ENCODE measurements at regions not wholly inside any gene's neighbourhood (a gene's known extent, or its start where the extent isn't known, plus 50 kb on each side); places are given as distances from the start of the nearest gene placed in this dataset.
A peak's percentile ranks its signal among the peaks of the same experiment; 100 is the strongest.
"Not testable (repeated sequence)": the region's sequence is repeated elsewhere in the genome, so short reads cannot be mapped to it uniquely, and the experiment has no call there.

DNA sequence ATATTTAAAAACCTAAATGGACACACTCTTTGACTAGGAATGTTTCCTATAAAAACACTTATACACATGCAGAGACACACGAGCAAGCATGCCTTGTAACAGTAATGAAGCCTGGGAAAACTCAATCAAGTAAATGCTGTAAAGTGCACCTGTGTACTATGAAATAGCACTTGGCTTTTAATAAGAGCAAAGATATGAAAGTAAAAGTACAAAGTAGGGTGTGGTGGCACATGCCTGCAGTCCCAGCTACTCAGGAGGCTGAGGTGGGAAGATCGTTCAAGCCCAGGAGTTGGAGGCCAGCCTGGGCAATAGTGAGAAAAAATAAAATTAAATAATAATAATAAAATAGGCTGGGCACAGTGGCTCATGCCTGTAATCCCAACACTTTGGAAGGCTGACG, 166.9 kb upstream of the GRK3 start:
- no peak for DNase-seq

DNA sequence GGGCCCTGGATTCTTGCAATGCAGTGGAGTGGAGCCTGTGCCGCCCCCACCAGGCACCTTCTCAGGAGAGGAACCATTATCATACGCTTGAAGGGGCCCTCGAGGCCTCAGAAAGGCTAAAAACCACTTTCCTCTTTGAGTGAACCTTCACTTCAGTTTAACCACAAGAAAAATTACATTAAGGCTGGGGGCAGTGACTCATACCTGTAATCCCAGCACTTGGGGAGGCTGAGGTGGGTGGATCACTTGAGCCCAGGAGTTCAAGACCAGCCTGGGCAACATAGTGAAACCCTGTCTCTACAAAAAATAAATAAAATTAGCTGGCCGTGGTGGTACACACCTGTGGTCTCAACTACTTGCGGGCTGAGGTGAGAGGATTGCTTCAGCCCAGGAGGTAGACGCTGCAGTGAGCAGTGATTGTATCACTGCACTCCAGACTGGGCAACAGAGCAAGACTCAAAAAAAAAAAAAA, 165.8 kb upstream of the GRK3 start:
- not testable (repeated sequence) for DNase-seq

- DNase-seq, result no peak
Observed at GRCh38 chr22:25399649-25400151, 164.8 kb upstream of the GRK3 start.

GRCh38 chr22:25402160-25402500, 162.3 kb upstream of the GRK3 start:
- DNase-seq, result peak; percentile 57

DNA sequence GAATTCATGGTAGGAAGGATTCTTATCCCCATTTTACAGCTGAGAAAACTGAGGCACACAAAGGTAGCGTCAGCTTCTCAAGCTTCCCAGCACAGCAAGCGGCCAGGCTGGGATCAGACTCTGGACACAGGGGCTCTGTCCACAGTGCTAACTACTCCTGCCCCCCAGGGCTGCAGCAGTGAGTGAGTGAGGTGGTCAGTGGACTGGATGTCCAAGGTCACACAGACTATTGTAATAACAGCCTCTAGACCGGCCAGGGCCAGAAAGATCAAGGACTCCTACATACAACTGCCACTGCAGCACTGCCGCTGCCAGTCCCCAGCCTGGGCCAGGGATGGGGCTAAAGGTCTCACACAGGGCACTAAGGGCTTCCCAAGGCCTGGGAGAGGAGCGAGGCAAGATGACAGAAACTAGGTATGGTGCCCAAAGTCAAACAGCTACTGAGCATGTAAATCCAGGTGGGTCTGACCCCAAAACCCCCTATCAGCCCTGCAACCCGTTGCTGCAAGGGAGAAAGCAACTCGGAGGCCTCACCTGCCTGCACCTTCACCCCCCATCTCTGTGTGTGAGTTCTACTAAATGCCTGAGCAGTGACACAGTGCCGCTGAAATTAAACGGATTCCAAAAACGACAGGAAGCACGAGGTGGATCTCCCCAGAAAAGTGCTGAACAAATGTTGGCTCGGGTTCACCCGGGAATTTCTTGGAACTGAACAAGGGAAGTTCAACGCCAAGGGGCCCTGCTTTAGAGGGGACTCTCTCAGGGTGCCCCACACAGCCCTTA, 161.8 kb upstream of the GRK3 start:
- peak; percentile 57 for DNase-seq

DNA sequence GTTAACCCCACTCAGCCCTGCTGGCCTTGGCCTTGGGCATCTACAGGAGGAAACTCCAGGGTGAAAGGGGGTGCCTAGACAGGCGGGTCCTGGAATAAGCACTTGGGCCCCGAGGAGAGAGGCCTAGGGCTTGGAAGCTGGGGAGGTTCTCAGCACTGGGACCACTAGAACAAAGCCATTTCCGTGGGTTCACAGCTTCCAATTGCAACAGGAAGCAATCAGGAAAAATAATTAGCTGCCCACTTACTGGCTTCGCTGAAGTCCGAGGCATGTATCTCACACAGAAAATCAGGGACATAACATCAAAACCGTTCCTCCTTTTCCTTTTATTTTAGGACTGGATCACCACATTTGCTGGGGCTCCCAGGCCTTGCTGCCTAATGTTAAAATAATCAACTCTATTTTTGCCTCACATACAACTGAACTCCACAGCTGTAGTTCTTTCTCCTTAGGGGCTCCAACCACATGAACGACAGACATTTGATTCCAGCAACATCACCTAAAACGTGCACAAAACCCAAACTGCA, 161.1 kb upstream of the GRK3 start:
- DNase-seq, result no peak

DNA sequence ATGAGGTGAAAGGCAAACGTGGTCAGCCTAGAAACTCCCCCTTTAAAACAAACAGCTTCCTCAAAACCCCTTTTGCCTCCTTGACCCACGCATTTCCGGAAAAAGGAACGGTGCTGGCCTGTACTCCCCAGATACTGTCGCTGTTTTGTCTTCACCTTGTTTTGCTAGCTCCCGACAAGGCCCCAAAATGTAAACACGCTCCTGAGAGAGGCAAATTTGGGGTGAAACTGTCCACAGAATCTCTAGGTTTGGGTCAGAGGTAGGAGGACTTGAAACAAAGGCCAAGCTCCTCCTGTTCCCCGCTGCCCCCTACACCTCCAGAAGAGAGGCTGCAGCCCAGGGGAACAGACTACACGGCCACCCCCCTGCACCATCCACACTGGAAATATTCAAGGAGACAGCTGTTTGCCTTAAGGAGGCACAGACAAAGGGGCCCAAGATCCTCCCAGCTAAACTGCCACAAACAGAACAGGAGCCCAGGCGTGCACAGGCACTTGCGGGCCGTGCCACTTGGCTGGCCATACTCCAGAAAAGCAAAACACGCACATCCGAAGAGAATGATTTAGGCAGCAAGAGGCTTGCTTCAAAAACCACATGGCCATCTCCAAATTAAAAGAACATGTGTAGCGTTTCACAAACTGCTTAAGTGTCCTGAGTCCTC, 160.5 kb upstream of the GRK3 start:
- no peak for DNase-seq

DNA sequence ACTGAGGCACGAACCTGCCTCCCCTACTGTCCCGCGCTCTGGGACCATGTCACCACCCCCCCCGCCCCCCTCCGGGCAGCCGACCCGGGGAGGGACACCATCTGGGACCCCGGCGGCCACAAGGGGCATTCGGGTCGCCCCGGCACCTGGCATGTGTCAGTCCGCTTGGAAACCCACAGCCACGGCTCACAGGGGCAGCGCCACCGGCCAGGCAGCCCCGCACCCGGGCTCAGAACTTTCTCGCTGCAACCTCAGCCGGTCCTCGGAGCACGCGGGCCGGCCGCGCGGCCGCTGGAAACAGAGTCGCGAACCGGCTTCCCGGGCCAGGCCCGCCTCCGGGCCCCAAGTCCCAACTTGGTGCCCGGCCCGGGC, 159.9 kb upstream of the GRK3 start:
- no peak for DNase-seq

DNA sequence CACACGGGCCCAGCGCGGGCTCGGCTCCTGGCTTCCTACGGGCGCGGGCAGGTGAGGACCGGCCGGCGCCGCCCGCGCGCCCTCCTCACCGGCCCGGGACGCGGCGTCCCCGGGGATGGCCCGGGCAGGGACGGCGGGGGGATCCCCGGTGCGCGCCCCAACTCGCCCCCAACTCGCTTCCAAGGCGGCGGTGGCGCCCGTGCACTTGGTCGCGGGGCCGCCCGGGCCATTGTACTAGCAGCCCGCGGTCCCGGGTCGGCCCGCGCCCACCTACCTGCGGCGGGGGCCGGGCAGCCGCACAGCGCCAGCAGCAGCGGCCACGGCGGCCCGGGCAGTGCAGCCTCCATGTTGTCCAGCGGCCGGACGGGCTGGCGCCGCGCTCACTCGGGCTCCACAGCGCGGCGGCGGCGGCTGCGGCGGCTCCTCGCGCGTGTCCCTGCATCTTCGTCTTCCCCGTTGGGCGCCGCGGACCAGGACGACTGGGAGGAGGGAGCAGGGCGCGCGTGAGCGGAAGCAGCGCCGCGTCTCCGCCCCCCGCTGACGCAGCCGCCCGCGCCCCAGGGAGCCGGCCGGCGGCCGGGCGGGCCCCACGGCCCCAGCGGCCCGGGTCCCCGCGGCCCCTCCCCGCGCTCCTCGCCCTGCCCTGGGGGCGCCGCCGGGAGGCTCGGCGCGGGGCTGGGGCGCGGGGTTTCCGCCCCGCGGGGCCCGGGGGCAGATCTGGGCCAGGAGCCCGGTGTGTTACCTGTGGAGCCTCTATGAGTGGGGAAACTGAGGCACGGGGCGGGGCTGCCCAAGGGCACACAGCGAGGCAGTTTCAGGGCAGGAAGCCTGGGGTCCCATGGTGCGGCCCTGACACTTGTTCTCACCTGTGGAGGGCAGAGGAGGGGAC, 159.3 kb upstream of the GRK3 start:
- peak; percentile 87 for DNase-seq

GRCh38 chr22:25405841-25406509, 158.5 kb upstream of the GRK3 start:
- no peak for DNase-seq

GRCh38 chr22:25406510-25407210, 157.8 kb upstream of the GRK3 start:
- DNase-seq, result no peak

DNA sequence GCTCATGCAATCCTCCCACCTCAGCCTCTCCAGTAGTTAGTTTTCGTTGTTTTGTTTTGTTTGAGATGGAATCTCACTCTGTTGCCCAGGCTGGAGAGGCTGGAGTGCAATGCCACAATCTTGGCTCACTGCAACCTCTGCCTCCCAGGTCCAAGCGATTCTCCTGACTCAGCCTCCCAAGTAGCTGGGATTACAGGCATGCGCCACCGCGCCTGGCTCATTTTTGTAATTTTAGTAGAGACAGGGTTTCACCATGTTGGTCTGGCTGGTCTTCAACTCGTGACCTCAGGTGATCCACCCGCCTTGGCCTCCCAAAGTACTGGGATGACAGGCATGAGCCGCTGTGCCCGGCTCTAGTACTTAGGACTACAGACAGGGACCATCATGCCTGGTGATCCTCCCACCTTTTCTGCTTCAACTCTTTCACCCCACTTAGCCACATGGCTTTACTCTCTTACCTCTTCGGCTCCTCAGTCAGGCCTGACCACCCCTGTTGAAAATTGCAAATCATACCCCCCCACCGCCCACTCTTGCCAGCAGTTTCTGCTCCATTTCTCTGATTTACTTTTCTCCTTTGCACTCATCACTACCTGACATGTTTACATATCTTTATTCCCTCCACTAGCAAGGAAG, 157.1 kb upstream of the GRK3 start:
- peak; percentile 46 for DNase-seq

- DNase-seq, result peak; percentile 46
Observed at GRCh38 chr22:25407859-25408229, 156.6 kb upstream of the GRK3 start.

- DNase-seq, result no peak
Observed at GRCh38 chr22:25409240-25409639, 155.2 kb upstream of the GRK3 start.

DNA sequence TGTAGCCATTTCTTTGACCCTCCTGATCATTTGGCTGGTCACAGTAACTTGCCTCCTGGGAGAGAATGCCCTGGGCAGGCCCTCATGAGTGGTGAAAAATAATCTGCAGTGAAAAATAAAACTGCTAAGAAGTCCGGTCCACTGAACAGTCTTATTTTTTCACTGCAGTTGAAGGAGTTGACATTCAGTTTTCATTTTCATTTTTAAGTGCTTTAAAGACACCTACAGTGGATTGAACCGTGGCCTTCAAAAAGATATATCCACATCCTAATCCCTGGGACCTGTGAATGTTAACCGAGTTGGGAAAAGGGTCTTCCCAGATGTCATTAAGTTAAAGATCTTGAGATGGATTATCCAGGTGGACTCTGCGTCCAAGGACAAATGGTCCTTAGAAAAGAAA, 153.6 kb upstream of the GRK3 start:
- DNase-seq, result no peak

DNA sequence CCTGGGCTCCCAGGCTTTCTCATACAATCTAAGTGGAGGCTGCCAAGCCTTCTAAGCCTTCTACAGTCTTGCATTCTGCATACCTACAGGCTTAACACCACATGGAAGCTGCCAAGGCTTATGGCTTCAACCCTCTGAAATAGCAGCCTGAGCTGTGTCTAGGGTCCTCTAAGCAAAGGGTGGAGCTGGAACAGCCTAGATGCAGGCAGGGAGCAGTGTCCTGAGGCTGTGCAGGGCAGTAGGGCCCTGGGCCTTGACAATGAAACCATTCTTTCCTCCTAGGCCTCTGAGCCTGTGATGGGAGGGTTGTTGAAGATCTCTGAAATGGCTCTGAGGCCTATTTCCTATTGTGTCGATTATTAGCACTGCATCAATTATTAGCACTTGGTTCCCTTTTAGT, 150.9 kb upstream of the GRK3 start:
- no peak for DNase-seq

GRCh38 chr22:25415731-25416130, 148.7 kb upstream of the GRK3 start:
- not testable (repeated sequence) for DNase-seq

GRCh38 chr22:25417826-25418225, 146.6 kb upstream of the GRK3 start:
- not testable (repeated sequence) for DNase-seq

DNA sequence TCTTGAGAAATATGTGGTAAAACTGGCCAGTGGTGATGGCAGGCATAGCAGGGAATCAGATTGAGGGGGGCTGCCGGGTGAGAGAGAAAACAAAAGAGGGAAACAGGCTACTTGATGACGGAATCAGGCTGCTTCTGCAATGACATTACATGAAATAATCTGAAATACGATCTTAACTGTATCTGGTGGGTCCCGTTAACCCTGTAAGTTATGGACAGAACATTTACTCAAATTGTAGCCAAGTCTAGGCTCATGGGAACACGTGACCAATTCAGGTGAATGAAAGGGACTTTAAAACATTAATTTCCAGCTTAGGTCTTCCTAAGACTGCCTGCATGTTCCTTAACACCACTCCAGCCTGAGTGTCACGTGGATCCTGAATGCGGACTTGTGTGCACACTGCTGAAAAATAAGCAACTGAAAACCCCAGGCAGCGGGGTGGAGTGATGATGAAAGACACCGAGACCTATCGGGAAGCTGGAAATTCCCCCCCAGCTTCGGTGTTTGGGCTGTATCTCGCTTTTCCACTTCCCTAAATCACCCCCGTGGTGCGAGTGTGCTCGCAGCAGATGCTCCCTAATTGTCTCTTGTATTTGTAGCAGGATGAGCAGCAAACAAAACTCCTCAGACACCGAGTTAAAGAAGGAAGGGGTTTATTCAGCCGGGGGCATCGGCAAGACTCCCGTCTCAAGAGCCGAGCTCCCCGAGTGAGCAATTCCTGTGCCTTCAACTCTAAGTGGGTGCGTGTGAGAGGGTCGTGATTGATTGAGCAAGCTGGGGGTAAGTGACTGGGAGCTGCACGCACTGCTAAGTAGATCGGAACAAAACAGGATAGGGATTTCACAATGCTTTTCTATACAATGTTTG, 145.0 kb upstream of the GRK3 start:
- DNase-seq, result no peak

DNA sequence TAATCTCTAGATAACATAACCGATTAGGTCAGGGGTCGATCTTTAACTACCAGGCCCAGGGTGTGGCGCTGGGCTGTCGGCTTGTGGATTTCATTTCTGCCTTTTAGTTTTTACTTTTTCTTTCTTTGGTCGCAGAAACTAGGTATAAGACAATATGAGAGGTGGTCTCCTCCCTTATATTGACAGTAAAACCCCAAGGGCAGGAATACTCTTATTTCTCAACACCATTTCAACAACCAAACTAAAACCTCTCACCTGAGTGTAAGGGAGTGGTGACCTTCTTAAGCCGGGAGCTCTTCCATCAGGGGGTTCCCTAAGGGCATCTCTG, 144.4 kb upstream of the GRK3 start:
- DNase-seq, result not testable (repeated sequence)
